ENCODE measurements at regions not wholly inside any gene's neighbourhood (a gene's known extent, or its start where the extent isn't known, plus 50 kb on each side); places are given as distances from the start of the nearest gene placed in this dataset.

GRCh38 chr19:29015569-29015968 is 197.4 kb downstream of the UQCRFS1 start:
- TF ChIP-seq POLR2A (IDR thresholded peaks at IDR 0.05) (no peak), CTCF (IDR thresholded peaks at IDR 0.05 in 4 of 5, conservative IDR thresholded peaks at IDR 0.05 in 1 of 5) (no peak)

All from gastrocnemius medialis (tissue), 4 donors.